HG02642 (cell line): ENCODE measurements at regions not wholly inside any gene's neighbourhood (a gene's known extent, or its start where the extent isn't known, plus 50 kb on each side); places are given as distances from the start of the nearest gene placed in this dataset.

ENCODE experiments used
- ATAC-seq: cut with Tn5 transposase; IDR thresholded peaks from one replicate; pipeline ENCODE4 v1.9.1; 2021; ENCODE audit warnings: mild to moderate bottlenecking; ENCODE audit not compliant: unreplicated experiment, poor library complexity

GRCh38 chr10:111934931-111935330 is 248.6 kb downstream of the GPAM start:
- no peak for ATAC-seq

DNA sequence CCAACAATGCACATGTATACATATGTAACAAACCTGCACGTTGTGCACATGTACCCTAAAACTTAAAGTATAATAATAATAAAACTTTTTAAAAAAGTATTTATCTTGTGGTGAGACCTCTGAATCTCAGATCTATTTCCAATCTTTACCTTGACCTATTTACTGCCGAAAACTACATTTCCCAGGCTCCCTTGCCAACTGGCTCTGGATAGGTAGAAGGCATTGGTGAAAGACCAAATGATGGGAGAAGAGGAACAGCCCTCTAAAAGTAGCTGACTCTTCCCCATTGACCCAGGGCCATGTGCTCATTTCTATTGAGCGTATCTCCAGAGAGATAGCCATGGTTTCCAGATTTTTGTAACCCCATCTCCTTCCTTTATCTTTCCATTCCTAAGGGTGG is 247.4 kb downstream of the GPAM start:
- no peak for ATAC-seq

GRCh38 chr10:111944331-111944730 is 239.2 kb downstream of the GPAM start:
- no peak for ATAC-seq

GRCh38 chr10:111953949-111954348 is 229.6 kb downstream of the GPAM start:
- ATAC-seq: no peak

DNA sequence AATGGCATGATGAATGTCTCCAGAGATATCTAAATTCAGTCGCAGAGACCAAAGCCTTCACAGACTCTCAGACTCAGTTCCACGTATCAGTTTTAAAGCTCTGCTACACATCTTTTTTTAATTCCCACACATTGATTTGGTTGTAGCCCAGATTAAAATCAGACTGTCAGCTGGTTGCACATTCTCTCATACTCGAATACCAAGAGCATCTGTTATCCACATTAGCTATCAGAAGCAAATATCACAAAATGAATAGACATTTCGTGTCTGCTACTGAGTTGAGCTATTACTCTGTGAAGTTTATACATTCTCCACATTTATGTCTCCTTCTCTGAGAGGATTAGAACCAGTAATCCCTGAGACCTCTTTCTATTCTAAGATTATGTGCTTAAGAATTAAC is 229.2 kb downstream of the GPAM start:
- ATAC-seq: no peak

DNA sequence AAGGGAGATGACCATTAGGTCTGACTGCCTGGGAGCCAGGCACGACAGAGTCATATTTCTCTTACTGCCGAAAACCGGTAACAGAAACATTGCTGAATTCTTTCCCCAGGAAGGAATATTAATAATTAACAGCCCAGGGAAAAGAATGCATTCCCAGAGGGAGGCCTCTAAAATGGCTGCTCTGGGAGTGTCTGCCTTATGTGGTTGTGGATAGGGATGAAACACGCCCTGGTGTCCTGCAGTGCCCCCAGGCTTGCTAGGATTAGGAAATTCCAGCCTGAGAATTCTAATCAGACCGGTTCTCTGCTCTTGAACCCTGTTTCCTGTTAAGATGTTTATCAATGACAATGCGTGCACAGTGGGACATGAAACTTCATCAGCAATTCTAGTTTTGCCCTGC is 226.7 kb downstream of the GPAM start:
- ATAC-seq: no peak

GRCh38 chr10:111962951-111963350 is 220.6 kb downstream of the GPAM start:
- ATAC-seq: no peak

GRCh38 chr10:111967116-111967515 is 216.4 kb downstream of the GPAM start:
- no peak for ATAC-seq

DNA sequence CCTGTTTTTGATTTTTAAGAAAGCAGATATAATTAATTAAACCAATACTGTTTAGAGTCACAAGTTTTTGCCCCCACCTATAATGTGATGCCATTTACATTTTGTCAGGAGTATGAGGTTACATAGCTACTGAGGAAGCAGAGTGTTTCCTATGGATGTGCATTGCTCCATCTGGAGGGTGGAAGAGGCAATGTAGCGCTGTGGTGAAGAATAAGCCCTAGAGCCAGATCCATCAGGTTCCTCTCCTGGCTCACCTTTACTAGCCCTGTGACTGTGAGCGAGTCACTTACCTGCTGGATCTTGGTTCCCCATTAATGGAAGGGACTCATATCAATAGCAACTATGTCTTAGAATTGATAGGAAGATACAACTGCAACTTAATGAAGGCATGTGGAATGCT is 216.0 kb downstream of the GPAM start:
- no peak for ATAC-seq

DNA sequence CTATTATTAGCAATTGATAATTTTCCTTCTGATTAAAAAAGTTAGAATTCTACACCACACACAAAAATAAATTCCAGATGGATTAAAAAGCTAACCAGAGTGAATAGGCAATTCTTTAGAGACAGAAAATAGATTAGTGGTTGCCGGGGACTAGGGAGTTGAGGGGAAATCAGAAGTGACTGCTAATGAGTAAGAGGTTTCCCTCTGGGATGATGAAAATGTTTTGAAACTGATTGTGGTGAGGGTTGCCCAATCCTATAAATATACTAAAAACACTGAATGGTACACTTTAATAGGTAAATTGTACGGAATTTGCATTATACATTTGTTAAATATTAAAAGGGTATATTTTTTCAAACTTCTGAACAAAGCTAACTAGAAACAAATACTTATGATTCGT is 214.9 kb downstream of the GPAM start:
- ATAC-seq: no peak

DNA sequence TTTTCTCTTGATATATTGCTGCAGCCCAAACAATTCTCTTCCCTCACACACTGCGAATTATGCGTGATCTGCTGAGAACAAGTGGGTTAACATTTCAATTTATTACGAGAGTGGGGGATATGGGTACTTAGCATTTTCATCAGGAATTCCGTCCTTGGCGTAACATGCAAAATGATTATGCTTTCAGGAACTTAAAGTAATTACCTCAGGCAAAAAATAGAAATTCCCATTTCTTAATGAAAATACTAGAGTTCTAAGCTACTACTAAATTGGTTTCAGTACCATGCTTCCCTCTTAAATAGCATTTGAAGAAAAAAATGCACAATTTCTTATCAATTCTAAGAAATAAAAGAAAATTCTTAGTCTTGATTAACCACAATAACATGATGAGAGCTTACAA is 213.5 kb downstream of the GPAM start:
- no peak for ATAC-seq

GRCh38 chr10:111972109-111972508 is 211.5 kb downstream of the GPAM start:
- ATAC-seq: no peak

- ATAC-seq: no peak
These were observed 210.3 kb downstream of the GPAM start for GRCh38 chr10:111973306-111973705.

DNA sequence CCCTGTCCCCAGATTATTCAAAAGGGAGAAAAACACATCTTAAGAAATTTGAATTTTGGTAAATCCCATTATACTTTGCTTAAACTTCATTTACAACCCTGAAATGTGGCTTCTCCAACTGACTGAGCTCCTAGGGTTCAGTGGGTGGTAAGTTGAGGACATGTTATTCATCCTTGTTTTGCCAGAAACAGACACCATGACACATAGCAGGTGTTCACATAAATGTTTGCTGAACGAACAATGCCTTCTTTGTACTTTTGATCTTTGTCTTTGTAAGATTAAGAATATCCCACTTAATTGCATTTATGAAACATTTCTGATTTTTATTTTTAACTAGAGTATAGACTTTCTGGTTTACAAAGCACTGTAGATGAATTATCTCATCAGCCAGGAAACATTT is 209.7 kb downstream of the GPAM start:
- ATAC-seq: no peak

GRCh38 chr10:111974325-111974724 is 209.2 kb downstream of the GPAM start:
- no peak for ATAC-seq

DNA sequence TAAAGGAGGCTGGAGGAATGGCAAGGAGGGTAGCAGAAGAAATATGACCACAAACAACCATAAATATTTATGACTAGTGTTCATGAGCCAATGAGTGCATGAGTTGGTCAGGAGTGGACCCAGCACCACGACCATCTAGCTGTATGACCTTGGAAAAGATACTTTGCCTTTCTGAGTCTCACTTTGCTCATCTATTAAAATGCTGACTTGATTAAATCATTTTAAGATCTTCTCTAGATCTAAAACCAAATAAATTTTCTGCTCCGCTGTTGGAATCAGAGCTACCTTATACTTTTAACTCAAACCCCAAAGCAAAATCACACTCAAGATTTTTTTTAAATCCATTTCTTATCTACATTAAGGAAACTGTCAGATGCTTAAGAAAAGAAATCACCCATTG is 207.0 kb downstream of the GPAM start:
- no peak for ATAC-seq

DNA sequence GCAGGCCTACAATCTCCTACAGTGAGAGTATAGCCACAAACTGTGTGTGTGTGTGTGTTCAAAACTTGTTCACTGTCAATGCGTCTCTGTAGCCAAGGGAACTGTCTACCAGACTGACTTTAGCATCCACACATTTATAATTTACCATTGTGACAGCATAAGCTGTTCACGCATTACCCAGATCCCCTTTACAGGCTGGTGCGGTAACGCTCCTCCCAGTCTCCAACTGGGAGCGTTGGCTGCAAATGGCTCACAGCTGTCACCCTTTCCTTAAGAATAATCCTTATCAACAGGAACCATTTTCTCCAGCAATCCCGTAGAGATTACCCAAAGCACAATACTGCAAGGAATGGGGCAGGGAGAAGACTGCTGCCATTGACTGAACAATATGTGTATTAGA is 199.5 kb downstream of the GPAM start:
- ATAC-seq: no peak

DNA sequence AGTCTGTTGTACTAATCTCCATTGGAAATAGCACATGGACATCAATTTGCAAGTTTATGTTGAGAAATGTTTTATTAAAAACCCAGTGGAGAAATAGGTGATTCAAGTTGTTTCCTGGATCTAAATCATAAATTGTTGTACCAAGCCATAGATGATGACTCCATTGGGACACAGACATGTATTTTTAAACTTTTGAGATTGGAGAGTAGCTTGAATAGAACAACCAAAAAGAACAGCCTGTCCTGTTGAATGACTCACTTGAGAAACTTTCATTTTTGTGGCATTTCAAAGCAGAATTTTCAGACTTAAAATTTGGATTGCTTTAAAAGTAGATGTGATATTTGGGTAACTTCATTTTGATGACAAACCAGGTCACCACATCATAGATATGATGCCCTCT is 197.5 kb downstream of the GPAM start:
- ATAC-seq: no peak

GRCh38 chr10:111988646-111989045 is 194.9 kb downstream of the GPAM start:
- ATAC-seq: no peak

DNA sequence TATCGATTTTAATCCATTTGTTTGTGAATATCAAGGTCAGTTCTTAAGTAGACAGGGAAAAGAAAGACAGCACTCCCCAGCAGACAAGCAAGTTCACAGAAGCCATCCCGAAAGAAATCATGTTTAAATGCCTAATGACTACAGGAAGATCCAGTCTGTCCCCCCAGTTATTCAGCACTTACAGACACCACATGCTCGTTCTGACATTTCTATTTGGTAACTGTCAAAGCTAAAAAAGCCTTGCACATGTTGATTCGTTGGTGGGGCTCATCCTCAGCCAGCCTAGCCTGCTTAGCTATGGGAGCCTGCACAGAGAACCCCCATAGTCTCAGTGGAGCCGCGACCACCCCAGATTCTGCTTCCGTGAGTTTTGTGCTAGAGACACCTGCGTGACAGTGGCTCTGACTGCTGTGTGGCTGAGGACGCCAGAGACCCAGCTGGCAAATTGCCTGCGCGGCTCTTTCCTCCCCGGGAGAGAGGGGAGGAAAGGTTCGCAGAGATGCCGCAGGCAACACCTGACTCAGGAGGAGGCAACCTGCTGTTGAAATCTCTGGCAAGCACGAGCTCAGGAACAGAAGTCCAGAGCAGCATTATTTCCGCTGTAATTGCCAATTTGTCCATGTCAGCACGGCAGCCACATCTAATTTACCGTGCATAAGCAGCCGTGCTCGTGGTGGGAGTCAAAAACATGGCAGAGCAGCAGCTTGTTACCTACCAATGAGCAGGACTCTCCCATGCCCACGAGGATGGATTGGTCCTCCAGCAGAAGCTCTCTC is 194.2 kb downstream of the GPAM start:
- ATAC-seq: no peak

GRCh38 chr10:111990734-111991133 is 192.8 kb downstream of the GPAM start:
- ATAC-seq: no peak

DNA sequence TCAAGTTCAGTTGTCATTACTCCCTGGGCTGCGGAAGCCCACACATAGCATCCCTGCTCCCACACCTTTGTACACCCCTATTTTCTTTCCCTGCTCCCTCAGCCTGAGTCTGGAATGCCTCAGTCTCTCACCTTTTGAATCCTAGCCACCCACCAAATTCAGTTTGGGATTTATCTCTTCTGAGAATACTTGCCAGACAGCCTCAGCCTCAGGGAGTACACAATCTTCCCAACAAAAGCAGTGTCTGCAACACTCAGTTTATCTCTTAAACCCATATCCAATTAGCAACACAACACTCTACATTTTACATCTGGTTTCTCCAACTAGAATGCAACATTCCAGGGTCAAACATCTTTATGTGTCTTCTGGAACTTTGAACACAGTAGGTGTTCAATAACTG is 190.2 kb downstream of the GPAM start:
- no peak for ATAC-seq
